ENCODE measurements at regions not wholly inside any gene's neighbourhood (a gene's known extent, or its start where the extent isn't known, plus 50 kb on each side); places are given as distances from the start of the nearest gene placed in this dataset. TPM values are rescaled to one million over a fixed set of nuclear protein-coding genes. Genes with fewer than 3 reads are reported as not detected.

DNA sequence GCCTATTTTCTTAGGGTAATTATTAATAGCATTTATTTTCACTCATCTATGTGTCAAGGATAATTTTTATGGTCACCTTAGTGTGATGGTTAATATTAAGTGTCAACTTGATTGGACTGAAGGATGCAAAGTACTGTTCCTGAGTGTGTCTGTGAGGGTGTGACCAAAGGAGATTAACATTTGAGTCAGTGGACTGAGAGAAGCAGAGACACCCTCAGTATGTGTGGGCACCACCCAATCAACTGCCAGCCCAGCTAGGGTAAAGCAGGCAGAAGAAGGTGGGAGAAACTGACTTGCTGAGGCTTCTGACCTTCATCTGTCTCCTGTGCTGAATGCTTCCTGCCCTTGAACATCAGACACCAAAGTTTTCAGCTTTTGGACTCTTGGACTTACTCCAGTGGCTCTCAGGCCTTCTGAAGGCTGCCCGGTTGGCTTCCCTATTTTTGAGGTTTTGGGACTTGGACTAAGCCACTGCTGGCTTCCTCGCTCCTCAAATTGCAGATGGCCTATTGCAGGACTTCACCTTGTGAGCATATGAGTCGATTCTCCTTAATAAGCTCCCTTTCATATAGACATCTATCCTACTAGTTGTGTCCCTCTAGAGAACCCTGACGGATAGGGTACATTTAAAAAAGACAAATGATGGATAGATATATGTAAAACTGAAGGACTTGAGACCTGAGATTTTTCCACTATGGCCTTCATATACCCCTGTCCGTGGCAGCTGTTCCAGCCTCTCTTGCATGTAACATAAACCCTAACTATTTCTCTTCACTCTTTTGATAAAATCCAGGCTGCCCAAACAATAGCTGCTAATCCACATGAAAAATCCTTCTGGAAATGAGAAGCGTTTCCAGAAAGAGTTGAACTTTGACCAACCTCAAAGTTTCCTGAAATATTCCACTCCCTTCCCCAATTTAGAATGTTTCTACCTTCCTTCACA, 62.1 kb upstream of the RGS17 start:
- ATAC-seq (ENCODE audit: low read depth) (no peak), DNase-seq (no peak)
- Mint-ChIP-seq H3K27me3 (no peaks in the 10 kb centered on the region), H3K27ac (no peak overlapping the region), H3K4me3 (no peak overlapping the region), H3K9me3 (ENCODE audit: insufficient read depth) (peaks cover 2% of the 10 kb centered on the region), H3K4me1 (no peaks in the 10 kb centered on the region)
- Histone ChIP-seq H3K27me3 (replicated peaks in 1 of 4; ENCODE audit: control extremely low read depth in 1 of 4, control insufficient read depth in 3 of 4, insufficient read depth in 4 of 4, low read length in 3 of 4) (no peaks in the 10 kb centered on the region), H2AFZ (ENCODE audit: insufficient read depth, low read depth, low read length, poor library complexity, severe bottlenecking) (no peak overlapping the region), H3K9me3 (ENCODE audit: control extremely low read depth in 1 of 3, control insufficient read depth in 2 of 3, insufficient read depth in 1 of 3, low read length in 2 of 3) (peaks cover 0 to under 1% (median 0%) of the 10 kb centered on the region in 3 donors), H3K36me3 (replicated peaks in 1 of 2; ENCODE audit: control extremely low read depth in 1 of 2, control insufficient read depth in 1 of 2, extremely low read depth in 1 of 2, insufficient read depth in 2 of 2, low read length in 1 of 2) (no peaks in the 10 kb centered on the region), H4K20me1 (ENCODE audit: control insufficient read depth, insufficient read depth, low read length, poor library complexity, severe bottlenecking) (no peaks in the 10 kb centered on the region), H3K4me1 (ENCODE audit: control insufficient read depth in 2 of 2, insufficient read depth in 2 of 2, low read length in 2 of 2) (no peaks in the 10 kb centered on the region), H3K4me3 (ENCODE audit: control extremely low read depth in 1 of 5, extremely low read depth in 1 of 5, insufficient read depth in 1 of 5, low read depth in 2 of 5, low read length in 4 of 5) (no peak overlapping the region), H3K79me2 (ENCODE audit: control insufficient read depth, insufficient read depth, low read length) (no peaks in the 10 kb centered on the region), H3K9ac (ENCODE audit: low read length) (no peak overlapping the region), H3K4me2 (replicated peaks; ENCODE audit: low read depth, low read length, poor library complexity, severe bottlenecking) (no peak overlapping the region), H3K27ac (ENCODE audit: low read length in 2 of 2) (no peak overlapping the region)
- TF ChIP-seq EZH2 (IDR thresholded peaks at IDR 0.05; ENCODE audit: borderline replicate concordance, insufficient read depth, low read depth, low read length, poor library complexity, severe bottlenecking) = no peak
- intact Hi-C loops (cut with micrococcal nuclease) = no loop called here
- CTCF ChIA-PET = no interaction called here
- WGBS (ENCODE audit: insufficient coverage) = 89% methylated on average over 3 of the region's 6 CpGs
- POLR2A ChIA-PET = no interaction called here

DNA sequence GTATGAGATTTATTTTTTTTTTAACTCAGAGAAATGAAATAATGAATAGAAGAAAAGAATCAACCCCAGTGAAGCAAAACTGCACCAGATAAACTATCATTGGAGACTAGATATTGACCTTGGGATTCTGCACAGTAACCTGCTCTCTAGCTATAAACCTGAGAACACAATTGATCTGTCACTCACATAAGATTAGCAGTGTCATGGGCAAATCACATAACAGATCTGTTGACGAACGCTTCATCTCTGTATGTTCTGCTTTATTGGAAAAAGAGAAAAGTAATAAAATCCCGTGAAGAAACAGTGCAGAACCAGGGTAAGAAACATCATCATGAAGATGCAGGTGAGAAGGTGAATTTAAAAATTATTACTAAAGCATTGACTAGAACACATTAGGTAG, 52.8 kb upstream of the RGS17 start:
- H3K79me2 ChIP-seq (ENCODE audit: control insufficient read depth, insufficient read depth, low read length) = no peaks in the 10 kb centered on the region
- H4K20me1 ChIP-seq (ENCODE audit: control insufficient read depth, insufficient read depth, low read length, poor library complexity, severe bottlenecking) = no peaks in the 10 kb centered on the region
- no peaks in the 10 kb centered on the region for H3K36me3 ChIP-seq (replicated peaks in 1 of 2; ENCODE audit: control extremely low read depth in 1 of 2, control insufficient read depth in 1 of 2, extremely low read depth in 1 of 2, insufficient read depth in 2 of 2, low read length in 1 of 2)
- Mint-ChIP-seq H3K27ac (no peak overlapping the region), H3K9me3 (ENCODE audit: insufficient read depth) (peaks cover 2% of the 10 kb centered on the region), H3K27me3 (no peaks in the 10 kb centered on the region), H3K4me3 (no peak overlapping the region), H3K4me1 (no peaks in the 10 kb centered on the region)
- H3K27me3 ChIP-seq (replicated peaks in 1 of 4; ENCODE audit: control extremely low read depth in 1 of 4, control insufficient read depth in 3 of 4, insufficient read depth in 4 of 4, low read length in 3 of 4) = no peaks in the 10 kb centered on the region
- no peaks in the 10 kb centered on the region for H3K4me1 ChIP-seq (ENCODE audit: control insufficient read depth in 2 of 2, insufficient read depth in 2 of 2, low read length in 2 of 2)
- H3K4me2 ChIP-seq (replicated peaks; ENCODE audit: low read depth, low read length, poor library complexity, severe bottlenecking) = no peak overlapping the region
- no peak overlapping the region for H3K4me3 ChIP-seq (ENCODE audit: control extremely low read depth in 1 of 5, extremely low read depth in 1 of 5, insufficient read depth in 1 of 5, low read depth in 2 of 5, low read length in 4 of 5)
- no peak for TF ChIP-seq EZH2 (IDR thresholded peaks at IDR 0.05; ENCODE audit: borderline replicate concordance, insufficient read depth, low read depth, low read length, poor library complexity, severe bottlenecking)
- TF ChIP-seq, protein P1, sequence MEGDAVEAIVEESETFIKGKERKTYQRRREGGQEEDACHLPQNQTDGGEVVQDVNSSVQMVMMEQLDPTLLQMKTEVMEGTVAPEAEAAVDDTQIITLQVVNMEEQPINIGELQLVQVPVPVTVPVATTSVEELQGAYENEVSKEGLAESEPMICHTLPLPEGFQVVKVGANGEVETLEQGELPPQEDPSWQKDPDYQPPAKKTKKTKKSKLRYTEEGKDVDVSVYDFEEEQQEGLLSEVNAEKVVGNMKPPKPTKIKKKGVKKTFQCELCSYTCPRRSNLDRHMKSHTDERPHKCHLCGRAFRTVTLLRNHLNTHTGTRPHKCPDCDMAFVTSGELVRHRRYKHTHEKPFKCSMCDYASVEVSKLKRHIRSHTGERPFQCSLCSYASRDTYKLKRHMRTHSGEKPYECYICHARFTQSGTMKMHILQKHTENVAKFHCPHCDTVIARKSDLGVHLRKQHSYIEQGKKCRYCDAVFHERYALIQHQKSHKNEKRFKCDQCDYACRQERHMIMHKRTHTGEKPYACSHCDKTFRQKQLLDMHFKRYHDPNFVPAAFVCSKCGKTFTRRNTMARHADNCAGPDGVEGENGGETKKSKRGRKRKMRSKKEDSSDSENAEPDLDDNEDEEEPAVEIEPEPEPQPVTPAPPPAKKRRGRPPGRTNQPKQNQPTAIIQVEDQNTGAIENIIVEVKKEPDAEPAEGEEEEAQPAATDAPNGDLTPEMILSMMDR (IDR thresholded peaks at IDR 0.05) = no peak
- H3K27ac ChIP-seq (ENCODE audit: low read length in 2 of 2) = no peak overlapping the region
- WGBS (ENCODE audit: insufficient coverage) = no CpG with 5 or more reads among the region's 3 CpGs
- ATAC-seq (ENCODE audit: low read depth) (no peak), DNase-seq (no peak)
- H2AFZ ChIP-seq (ENCODE audit: insufficient read depth, low read depth, low read length, poor library complexity, severe bottlenecking) = no peak overlapping the region
- CTCF ChIA-PET = no interaction called here
- POLR2A ChIA-PET = no interaction called here
- intact Hi-C loops (cut with micrococcal nuclease) = no loop called here
- H3K9ac ChIP-seq (ENCODE audit: low read length) = no peak overlapping the region
- H3K9me3 ChIP-seq (ENCODE audit: control extremely low read depth in 1 of 3, control insufficient read depth in 2 of 3, insufficient read depth in 1 of 3, low read length in 2 of 3) = no peaks in the 10 kb centered on the region

Small RNA genes in the stretch of these regions (small RNA-seq; reads per million reads assigned to genes)
- gene AL603908.1 (ENCODE audit: insufficient read length, low read depth, low replicate concordance) (not detected), gene MTND3P20 (ENCODE audit: insufficient read length, low read depth, low replicate concordance) (not detected), gene MTND4LP20 (ENCODE audit: insufficient read length, low read depth, low replicate concordance) (not detected), gene RNA5SP225 (ENCODE audit: insufficient read length, low read depth, low replicate concordance) (not detected), gene RNU6-896P (ENCODE audit: insufficient read length, low read depth, low replicate concordance) (not detected)
